K562 (cell line): ENCODE measurements at regions not wholly inside any gene's neighbourhood (a gene's known extent, or its start where the extent isn't known, plus 50 kb on each side); places are given as distances from the start of the nearest gene placed in this dataset.

Experiments used
- ATAC-seq: fragments of 200-7000 bp; cut with Tn5 transposase; 3 replicates; pipeline ENCODE4 v1.9.1; 2020; ENCODE audit warnings: moderate library complexity
- BruUV-seq: library from RNA; stranded (reverse); fragments of 400-500 nt; replicated peaks from 2 replicates; lab custom pipeline; 2021; lab: Mats Ljungman, UMichigan
- CTCF ChIA-PET: fragments of 300-600 bp; formaldehyde crosslinking; extraction: SDS; loops from one replicate; lab custom pipeline; 2021; ENCODE audit warnings: low intra/inter-chr PET ratio; lab: Yijun Ruan, JAX
- POLR2A ChIA-PET: fragments of 300-600, 350-650 bp; sonication (Branson Sonifier 250); formaldehyde crosslinking; extraction: SDS; loops from one replicate; lab custom pipeline; 2021; ENCODE audit warnings: antibody characterized with exemption, inconsistent platforms; lab: Yijun Ruan, JAX
- DNase-seq, 4 experiments: peaks; one replicate each; pipeline versions ENCODE4 v3.0.0 to v3.0.0-alpha.2; 2011 to 2018; ENCODE audit warnings: low spot score in 3 of 4, mixed read lengths in 3 of 4; ENCODE audit errors: extremely low read depth in 1 of 4
- FAIRE-seq: peaks from 2 replicates; lab custom pipeline; 2011; peaks lifted over from hg19 to GRCh38; lab: Jason Lieb, UNC
- H2AFZ ChIP-seq: 2 replicates; pipeline ENCODE4 v1.6.0; 2011; ENCODE audit warnings: low read depth, low read length, control low read depth, inconsistent platforms
- H3K27ac ChIP-seq: fragments of 200-600 bp; 3 replicates; pipeline ENCODE4 v1.8.0; 2011; ENCODE audit warnings: low read depth, mild to moderate bottlenecking, control low read depth, inconsistent platforms, low read length, moderate library complexity, mixed read lengths; ENCODE audit errors: extremely low read depth
- H3K27me3 ChIP-seq, 2 experiments: fragments of 300-600 bp in 1 of 2; 2 replicates in 1 of 2; 3 replicates in 1 of 2; pipeline versions ENCODE4 v1.6.0 to v1.8.0; 2011; ENCODE audit warnings: inconsistent platforms in 2 of 2, low read length in 2 of 2, mild to moderate bottlenecking in 1 of 2, mixed read lengths in 1 of 2, moderate library complexity in 1 of 2; ENCODE audit not compliant: control insufficient read depth in 2 of 2, insufficient read depth in 2 of 2
- H3K36me3 ChIP-seq: fragments of 300-600 bp; 3 replicates; pipeline ENCODE4 v1.8.0; 2011; ENCODE audit warnings: mild to moderate bottlenecking, low read length, inconsistent platforms; ENCODE audit not compliant: control insufficient read depth, insufficient read depth
- H3K4me1 ChIP-seq, 2 experiments: fragments of 200-600 bp in 1 of 2; replicated peaks in 1 of 2; 2 replicates in 1 of 2; 3 replicates in 1 of 2; pipeline versions ENCODE4 v1.5.1 to v1.8.0; 2011; ENCODE audit warnings: inconsistent platforms in 2 of 2, low read length in 2 of 2, mild to moderate bottlenecking in 1 of 2, mixed read lengths in 1 of 2, moderate library complexity in 1 of 2; ENCODE audit not compliant: control insufficient read depth in 2 of 2, insufficient read depth in 2 of 2
- H3K4me2 ChIP-seq: 2 replicates; pipeline ENCODE4 v1.6.1; 2011; ENCODE audit warnings: low read length, control low read depth, inconsistent platforms, mixed read lengths; ENCODE audit not compliant: insufficient read depth
- H3K4me3 ChIP-seq: fragments of 200-600 bp; sonication (generic), shearing (Covaris generic); 2 replicates; pipeline ENCODE4 v1.5.1; 2016; ENCODE audit warnings: control low read depth, inconsistent platforms
- H3K79me2 ChIP-seq: fragments of 200-600 bp; 3 replicates; pipeline ENCODE4 v1.8.0; 2011; ENCODE audit warnings: low read length, inconsistent platforms; ENCODE audit not compliant: control insufficient read depth, insufficient read depth
- H3K9ac ChIP-seq, 2 experiments: 2 replicates each; pipeline versions ENCODE4 v1.6.0 to v1.6.1; 2011; ENCODE audit warnings: low read depth in 2 of 2, low read length in 2 of 2, control low read depth in 1 of 2, inconsistent platforms in 1 of 2, mild to moderate bottlenecking in 1 of 2, mixed read lengths in 1 of 2; ENCODE audit not compliant: insufficient read depth in 1 of 2
- H3K9me1 ChIP-seq: one replicate; pipeline ENCODE4 v1.6.0; 2011; ENCODE audit warnings: inconsistent platforms, mild to moderate bottlenecking, low read length, moderate library complexity; ENCODE audit not compliant: control insufficient read depth, insufficient read depth
- H3K9me3 ChIP-seq: replicated peaks from 2 replicates; pipeline ENCODE4 v1.5.1; 2011; ENCODE audit warnings: low read depth, low read length, inconsistent platforms; ENCODE audit not compliant: control insufficient read depth, insufficient read depth
- H4K20me1 ChIP-seq: replicated peaks from 2 replicates; pipeline ENCODE4 v1.6.1; 2011; ENCODE audit warnings: low read length, inconsistent platforms, mixed read lengths; ENCODE audit not compliant: control insufficient read depth, insufficient read depth
- HNRNPH1 ChIP-seq: fragments of 200-400 bp; formaldehyde crosslinking; optimal IDR thresholded peaks from 2 replicates; pipeline ENCODE3; 2017; ENCODE audit warnings: low read depth, mild to moderate bottlenecking, low read length, moderate library complexity
- MEIS2 ChIP-seq: fragments of 450-650 bp; IDR thresholded peaks from 2 replicates; pipeline ENCODE4 v1.6.1; 2014; ENCODE audit warnings: mild to moderate bottlenecking; ENCODE audit not compliant: partially characterized antibody
- PTTG1 ChIP-seq: fragments of 450-650 bp; IDR thresholded peaks from 2 replicates; pipeline ENCODE4 v1.6.1; 2016; ENCODE audit warnings: low read depth, mild to moderate bottlenecking, missing genetic modification characterization, missing compliant biosample characterization
- TAF7 ChIP-seq: fragments of 450-650 bp; IDR thresholded peaks from 2 replicates; pipeline ENCODE4 v1.6.1; 2016; ENCODE audit warnings: missing genetic modification characterization, missing compliant biosample characterization
- WGBS: fragments of 100-300 bp; shearing (Covaris generic); methylation state at CpG from one replicate; pipeline ENCODE4 v1.1.6; 2016; ENCODE audit warnings: low coverage, mixed read lengths; ENCODE audit not compliant: insufficient coverage; ENCODE audit errors: missing lambda C conversion rate; 5-methylcytosine and 5-hydroxymethylcytosine counted together
- in situ Hi-C: fragments of 300-500 bp; cut with MboI; formaldehyde crosslinking; loops from 4 replicates; pipeline ENCODE4 v1.15.0; 2018; ENCODE audit warnings: inconsistent platforms, mixed read lengths
- intact Hi-C: fragments of 100-400 bp; cut with micrococcal nuclease; formaldehyde crosslinking; loops from 2 replicates; pipeline ENCODE4 v1.14.2; 2022
- TF ChIP-seq, protein P1 (sequence below): fragments of 450-650 bp; formaldehyde crosslinking; IDR thresholded peaks from 2 replicates; pipeline ENCODE4 v1.4.0; 2020; ENCODE audit warnings: mild to moderate bottlenecking, mixed read lengths

DNA sequence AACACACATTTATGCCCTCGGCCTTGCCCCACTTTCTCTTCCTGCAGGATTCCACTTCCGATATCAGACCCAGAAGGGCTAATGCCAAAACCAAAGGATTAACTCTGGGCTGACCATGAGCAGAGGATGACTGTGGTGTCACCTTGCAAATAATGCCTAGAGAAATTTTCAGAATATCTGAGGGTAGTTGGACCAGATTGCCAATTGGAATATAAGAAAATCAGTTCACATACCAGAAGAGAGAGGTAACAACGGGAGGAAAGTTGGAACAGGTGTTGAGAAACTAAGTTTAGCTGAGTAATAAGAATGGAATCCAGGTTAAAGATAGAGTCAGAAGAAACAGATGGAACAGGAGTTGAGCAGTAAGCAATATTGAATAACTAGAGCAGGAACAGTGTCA, 232.7 kb upstream of the UBE2E3 start:
- Histone ChIP-seq H3K4me2 (no peak overlapping the region), H3K9me3 (0 out of 2 replicates have a peak, but pooled peaks cover 4% of the 10 kb centered on the region), H3K9me1 (no peaks in the 10 kb centered on the region), H4K20me1 (no peaks in the 10 kb centered on the region), H3K4me3 (no peak overlapping the region), H3K9ac (no peak overlapping the region), H3K36me3 (no peaks in the 10 kb centered on the region), H2AFZ (no peak overlapping the region), H3K27me3 (no peaks in the 10 kb centered on the region), H3K4me1 (no peaks in the 10 kb centered on the region), H3K79me2 (no peaks in the 10 kb centered on the region), H3K27ac (no peak overlapping the region)
- ATAC-seq = no peak
- ChIA-PET POLR2A (no interaction called here), CTCF (no interaction called here)
- in situ Hi-C loops = no loop called here
- no peak for TF ChIP-seq HNRNPH1
- TF ChIP-seq TAF7 (tag) = no peak
- no peak for DNase-seq
- WGBS = 15% methylated on average over 3 of the region's 3 CpGs
- BruUV-seq = no TSS peak
- intact Hi-C loops = no loop called here
- no peak for FAIRE-seq

DNA sequence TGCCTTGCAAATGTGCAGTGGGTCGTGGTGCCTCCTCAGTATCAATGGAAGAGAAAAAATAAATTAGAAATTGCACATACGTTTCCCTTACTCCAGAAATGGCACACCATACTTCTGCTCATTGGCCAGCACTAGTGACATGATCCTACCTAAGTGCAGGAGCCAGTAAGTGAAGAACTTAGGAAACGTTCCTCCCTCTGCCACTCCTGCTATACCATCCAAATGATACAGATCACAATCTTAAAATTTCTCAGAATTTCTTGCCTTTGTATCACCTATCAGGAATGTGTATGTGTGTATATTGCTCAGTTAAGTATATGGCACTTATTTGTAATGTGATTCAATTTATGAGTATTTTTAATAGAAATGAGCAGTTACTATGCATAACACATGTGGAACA, 237.0 kb upstream of the UBE2E3 start:
- Histone ChIP-seq H3K27me3 (no peaks in the 10 kb centered on the region), H3K27ac (no peak overlapping the region), H3K4me2 (no peak overlapping the region), H3K79me2 (no peaks in the 10 kb centered on the region), H4K20me1 (no peaks in the 10 kb centered on the region), H3K9ac (no peak overlapping the region), H3K4me3 (no peak overlapping the region), H3K36me3 (no peaks in the 10 kb centered on the region), H3K9me3 (0 out of 2 replicates have a peak, but pooled peaks cover 4% of the 10 kb centered on the region), H3K9me1 (no peaks in the 10 kb centered on the region), H3K4me1 (no peaks in the 10 kb centered on the region), H2AFZ (no peak overlapping the region)
- ATAC-seq = no peak
- POLR2A ChIA-PET = no interaction called here
- 24% methylated on average over 3 of the region's 3 CpGs for WGBS
- FAIRE-seq = no peak
- BruUV-seq = no TSS peak
- in situ Hi-C loops (no loop called here), intact Hi-C loops (no loop called here)
- CTCF ChIA-PET = no interaction called here
- DNase-seq = no peak
- TF ChIP-seq MEIS2 = no peak
- TF ChIP-seq, protein P1, sequence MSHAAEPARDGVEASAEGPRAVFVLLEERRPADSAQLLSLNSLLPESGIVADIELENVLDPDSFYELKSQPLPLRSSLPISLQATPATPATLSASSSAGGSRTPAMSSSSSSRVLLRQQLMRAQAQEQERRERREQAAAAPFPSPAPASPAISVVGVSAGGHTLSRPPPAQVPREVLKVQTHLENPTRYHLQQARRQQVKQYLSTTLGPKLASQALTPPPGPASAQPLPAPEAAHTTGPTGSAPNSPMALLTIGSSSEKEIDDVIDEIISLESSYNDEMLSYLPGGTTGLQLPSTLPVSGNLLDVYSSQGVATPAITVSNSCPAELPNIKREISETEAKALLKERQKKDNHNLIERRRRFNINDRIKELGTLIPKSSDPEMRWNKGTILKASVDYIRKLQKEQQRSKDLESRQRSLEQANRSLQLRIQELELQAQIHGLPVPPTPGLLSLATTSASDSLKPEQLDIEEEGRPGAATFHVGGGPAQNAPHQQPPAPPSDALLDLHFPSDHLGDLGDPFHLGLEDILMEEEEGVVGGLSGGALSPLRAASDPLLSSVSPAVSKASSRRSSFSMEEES (CRISPR knock-in tag) = no peak
- no peak for TF ChIP-seq PTTG1 (tag)
